Transverse colon (tissue), 4 donors: ENCODE measurements at regions not wholly inside any gene's neighbourhood (a gene's known extent, or its start where the extent isn't known, plus 50 kb on each side); places are given as distances from the start of the nearest gene placed in this dataset.

ENCODE experiments used
- DNase-seq: peaks from one replicate; pipeline ENCODE4 v3.0.0-alpha.2; 2019
- H3K27ac ChIP-seq, 4 donors: fragments of 200-600 bp; sonication (generic); 2 replicates each; pipeline ENCODE4 v1.5.1; 2016 to 2018; ENCODE audit warnings: inconsistent platforms in 4 of 4
- H3K27me3 ChIP-seq: fragments of 200-600 bp; sonication (generic); 2 replicates; pipeline ENCODE4 v1.5.1; 2017; ENCODE audit warnings: inconsistent platforms
- H3K36me3 ChIP-seq, 4 donors: fragments of 200-600 bp; sonication (generic); 2 replicates each; pipeline ENCODE4 v1.5.1; 2017 to 2019; ENCODE audit warnings: inconsistent platforms in 4 of 4
- H3K4me1 ChIP-seq, 4 donors: fragments of 200-600 bp; sonication (generic); 2 replicates each; pipeline ENCODE4 v1.5.1; 2017 to 2020; ENCODE audit warnings: inconsistent platforms in 4 of 4
- H3K4me3 ChIP-seq, 4 donors: fragments of 200-600 bp; sonication (generic); 1 replicate in 1 of 4; 2 replicates in 3 of 4; pipeline versions ENCODE4 v1.5.1 to v1.6.1; 2017 to 2019; ENCODE audit warnings: inconsistent platforms in 4 of 4
- H3K9me3 ChIP-seq, 2 donors: fragments of 200-600 bp; sonication (generic); 2 replicates each; pipeline ENCODE4 v1.5.1; 2017 to 2019; ENCODE audit warnings: inconsistent platforms in 2 of 2
- CTCF ChIP-seq, 5 experiments: fragments of 200-600 bp in 3 of 5; fragments of 450-650 bp in 2 of 5; sonication (generic) in 3 of 5; IDR thresholded peaks; 1 replicate in 2 of 5; 2 replicates in 3 of 5; pipeline ENCODE4 v1.5.1; 2016 to 2017; ENCODE audit warnings: antibody characterized with exemption in 5 of 5, inconsistent platforms in 3 of 5, mild to moderate bottlenecking in 2 of 5, moderate library complexity in 1 of 5
- EP300 ChIP-seq: sonication (generic); formaldehyde crosslinking; IDR thresholded peaks from one replicate; pipeline ENCODE4 v1.6.1; 2017; ENCODE audit warnings: antibody characterized with exemption, low read depth
- POLR2A ChIP-seq: fragments of 450-650 bp; IDR thresholded peaks from one replicate; pipeline ENCODE4 v1.6.1; 2016; ENCODE audit warnings: antibody characterized with exemption, mild to moderate bottlenecking, moderate library complexity
- POLR2AphosphoS5 ChIP-seq, 3 donors: sonication (generic); formaldehyde crosslinking; IDR thresholded peaks; one replicate each; pipeline ENCODE4 v1.6.1; 2016; ENCODE audit warnings: antibody characterized with exemption in 3 of 3
- WGBS, 2 donors: methylation state at CpG; one replicate each; pipeline ENCODE4 v1.1.5; 2018; ENCODE audit warnings: low coverage in 1 of 2; 5-methylcytosine and 5-hydroxymethylcytosine counted together
- in situ Hi-C, 4 donors: fragments of 200-750 bp; cut with MboI; loops; one replicate each; pipeline versions ENCODE4 v1.15.0 to v1.15.1; 2017; ENCODE audit warnings: low sequenced_read_pairs in 3 of 4, low pct_ligation_motif_present in 1 of 4, low pct_unique_long_range_greater_than_20kb in 1 of 4
- intact Hi-C: fragments of 100-400 bp; cut with DNase I; formaldehyde crosslinking; loops from one replicate; pipeline ENCODE4 v1.15.1; 2023; ENCODE audit warnings: low total_unique reads

GRCh38 chr1:4345094-4345493 is 309.3 kb upstream of the AJAP1 start:
- no peaks in the 10 kb centered on the region for H3K27me3 ChIP-seq
- WGBS, 2 donors, result 77% methylated on average over 14 of the region's 14 CpGs; no CpG with 5 or more reads in 1 of the 2 donors
- TF ChIP-seq POLR2A (no peak), POLR2AphosphoS5 (IDR thresholded peaks at IDR 0.05) (no peak), CTCF (IDR thresholded peaks at IDR 0.05) (no peak), EP300 (no peak)
- no peak overlapping the region for H3K4me3 ChIP-seq
- in situ Hi-C loops (no loop called here), intact Hi-C loops (no loop called here)
- H3K36me3 ChIP-seq, result no peaks in the 10 kb centered on the region
- DNase-seq, result no peak
- no peaks in the 10 kb centered on the region for H3K9me3 ChIP-seq
- no peak overlapping the region for H3K27ac ChIP-seq
- H3K4me1 ChIP-seq, result no peaks in the 10 kb centered on the region

- TF ChIP-seq POLR2A (no peak), EP300 (no peak), CTCF (IDR thresholded peaks at IDR 0.05) (no peak), POLR2AphosphoS5 (IDR thresholded peaks at IDR 0.05) (no peak)
- H3K27ac ChIP-seq, result no peak overlapping the region
- in situ Hi-C loops (no loop called here), intact Hi-C loops (no loop called here)
- no peaks in the 10 kb centered on the region for H3K36me3 ChIP-seq
- H3K4me3 ChIP-seq, result no peak overlapping the region
- H3K9me3 ChIP-seq, result no peaks in the 10 kb centered on the region
- WGBS, 2 donors, result 33 to 52% methylated on average over 4 of the region's 4 CpGs
- DNase-seq, result no peak
- no peaks in the 10 kb centered on the region for H3K4me1 ChIP-seq
- no peaks in the 10 kb centered on the region for H3K27me3 ChIP-seq
Measured at GRCh38 chr1:4346131-4346530, 308.3 kb upstream of the AJAP1 start.

GRCh38 chr1:4351453-4351852 is 303.0 kb upstream of the AJAP1 start:
- H3K4me3 ChIP-seq, result no peak overlapping the region
- DNase-seq, result no peak
- intact Hi-C loops (no loop called here), in situ Hi-C loops (no loop called here)
- 87% methylated on average over 6 of the region's 6 CpGs; no CpG with 5 or more reads in 1 of the 2 donors for WGBS, 2 donors
- no peak for TF ChIP-seq EP300
- no peak for TF ChIP-seq POLR2AphosphoS5 (IDR thresholded peaks at IDR 0.05)
- no peak for TF ChIP-seq POLR2A
- no peak for TF ChIP-seq CTCF (IDR thresholded peaks at IDR 0.05)
- H3K9me3 ChIP-seq, result no peaks in the 10 kb centered on the region
- no peaks in the 10 kb centered on the region for H3K36me3 ChIP-seq
- no peaks in the 10 kb centered on the region for H3K4me1 ChIP-seq
- no peaks in the 10 kb centered on the region for H3K27me3 ChIP-seq
- no peak overlapping the region for H3K27ac ChIP-seq

- Histone ChIP-seq H3K27ac (no peak overlapping the region), H3K4me3 (no peak overlapping the region), H3K9me3 (no peaks in the 10 kb centered on the region), H3K36me3 (no peaks in the 10 kb centered on the region), H3K27me3 (no peaks in the 10 kb centered on the region), H3K4me1 (no peaks in the 10 kb centered on the region)
- intact Hi-C loops (no loop called here), in situ Hi-C loops (no loop called here)
- WGBS, 2 donors, result 34 to 69% methylated on average over 2 to 13 of the region's 13 CpGs
- TF ChIP-seq EP300 (no peak), CTCF (IDR thresholded peaks at IDR 0.05) (no peak), POLR2AphosphoS5 (IDR thresholded peaks at IDR 0.05) (no peak), POLR2A (no peak)
- no peak for DNase-seq
Measured at GRCh38 chr1:4353090-4353856, 301.1 kb upstream of the AJAP1 start.
